ENCODE measurements at regions not wholly inside any gene's neighbourhood (a gene's known extent, or its start where the extent isn't known, plus 50 kb on each side); places are given as distances from the start of the nearest gene placed in this dataset.

- peaks cover 7% of the 10 kb centered on the region for H3K36me3 Mint-ChIP-seq
- H3K27ac Mint-ChIP-seq = no peak overlapping the region
- intact Hi-C loops (cut with micrococcal nuclease) = no loop called here
- no peak overlapping the region for H3K4me3 Mint-ChIP-seq
- no peaks in the 10 kb centered on the region for H3K27me3 Mint-ChIP-seq
- peaks cover 8% of the 10 kb centered on the region for H3K9me3 Mint-ChIP-seq
- no peak for DNase-seq
- ChIA-PET CTCF (no interaction called here), POLR2A (no interaction called here)
- H3K4me1 Mint-ChIP-seq (ENCODE audit: low read depth) = peaks cover 8% of the 10 kb centered on the region
Measured at GRCh38 chr13:22144806-22145205, 473.9 kb downstream of the FGF9 start.

- Mint-ChIP-seq H3K27me3 (no peaks in the 10 kb centered on the region), H3K36me3 (peaks cover 7% of the 10 kb centered on the region), H3K4me3 (no peak overlapping the region), H3K27ac (no peak overlapping the region), H3K4me1 (ENCODE audit: low read depth) (peaks cover 3% of the 10 kb centered on the region), H3K9me3 (peaks cover 8% of the 10 kb centered on the region)
- DNase-seq = no peak
- CTCF ChIA-PET = interaction anchor here (0.6 kb wide), 1 partner anchor 221 kb away, joined by 3 read pairs; no protein-coding TSS in a partner anchor
- intact Hi-C loops (cut with micrococcal nuclease) = no loop called here
- POLR2A ChIA-PET = no interaction called here
Measured at GRCh38 chr13:22148187-22148586, 477.3 kb downstream of the FGF9 start.

GRCh38 chr13:22152751-22153150, 481.9 kb downstream of the FGF9 start:
- Mint-ChIP-seq H3K36me3 (peaks cover 5% of the 10 kb centered on the region), H3K4me1 (ENCODE audit: low read depth) (no peaks in the 10 kb centered on the region), H3K27ac (no peak overlapping the region), H3K9me3 (peaks cover 2% of the 10 kb centered on the region), H3K4me3 (no peak overlapping the region), H3K27me3 (no peaks in the 10 kb centered on the region)
- ChIA-PET CTCF (no interaction called here), POLR2A (no interaction called here)
- intact Hi-C loops (cut with micrococcal nuclease) = no loop called here
- no peak for DNase-seq

- no peaks in the 10 kb centered on the region for H3K4me1 Mint-ChIP-seq (ENCODE audit: low read depth)
- no peaks in the 10 kb centered on the region for H3K9me3 Mint-ChIP-seq
- H3K27ac Mint-ChIP-seq = no peak overlapping the region
- DNase-seq = no peak
- H3K36me3 Mint-ChIP-seq = peaks cover 2% of the 10 kb centered on the region
- CTCF ChIA-PET = no interaction called here
- H3K4me3 Mint-ChIP-seq = no peak overlapping the region
- intact Hi-C loops (cut with micrococcal nuclease) = no loop called here
- no peaks in the 10 kb centered on the region for H3K27me3 Mint-ChIP-seq
- POLR2A ChIA-PET = no interaction called here
Measured at GRCh38 chr13:22154041-22154440, 483.2 kb downstream of the FGF9 start.

GRCh38 chr13:22161871-22162270, 491.0 kb downstream of the FGF9 start:
- Mint-ChIP-seq H3K4me3 (peak overlapping the region; percentile 34), H3K36me3 (no peaks in the 10 kb centered on the region), H3K27me3 (no peaks in the 10 kb centered on the region), H3K4me1 (ENCODE audit: low read depth) (peaks cover 39% of the 10 kb centered on the region), H3K9me3 (no peaks in the 10 kb centered on the region), H3K27ac (no peak overlapping the region)
- POLR2A ChIA-PET = no interaction called here
- CTCF ChIA-PET = no interaction called here
- intact Hi-C loops (cut with micrococcal nuclease) = loop anchor here (1.0 to 5.0 kb wide), 5 partner anchors 36 to 490 kb away; partner anchors contain the start of gene FGF9
- DNase-seq = no peak

- ChIA-PET CTCF (no interaction called here), POLR2A (no interaction called here)
- Mint-ChIP-seq H3K27ac (no peak overlapping the region), H3K27me3 (no peaks in the 10 kb centered on the region), H3K36me3 (no peaks in the 10 kb centered on the region), H3K4me3 (peak overlapping the region; percentile 39), H3K4me1 (ENCODE audit: low read depth) (peaks cover 39% of the 10 kb centered on the region), H3K9me3 (no peaks in the 10 kb centered on the region)
- intact Hi-C loops (cut with micrococcal nuclease) = loop anchor here (1.0 to 5.0 kb wide), 5 partner anchors 37 to 491 kb away; partner anchors contain the start of gene FGF9
- DNase-seq = no peak
Measured at GRCh38 chr13:22162889-22163288, 492.0 kb downstream of the FGF9 start.

GRCh38 chr13:22168437-22169190, 497.7 kb downstream of the FGF9 start:
- H3K4me1 Mint-ChIP-seq (ENCODE audit: low read depth) = peaks cover 14% of the 10 kb centered on the region
- no peak for DNase-seq
- POLR2A ChIA-PET = no interaction called here
- intact Hi-C loops (cut with micrococcal nuclease) = no loop called here
- CTCF ChIA-PET = interaction anchor here (1.3 kb wide), 1 partner anchor 107 kb away, joined by 3 read pairs; no protein-coding TSS in a partner anchor
- no peak overlapping the region for H3K4me3 Mint-ChIP-seq
- H3K9me3 Mint-ChIP-seq = no peaks in the 10 kb centered on the region
- no peak overlapping the region for H3K27ac Mint-ChIP-seq
- H3K27me3 Mint-ChIP-seq = no peaks in the 10 kb centered on the region
- H3K36me3 Mint-ChIP-seq = no peaks in the 10 kb centered on the region

GRCh38 chr13:22169473-22169872, 498.6 kb downstream of the FGF9 start:
- no peak for DNase-seq
- H3K9me3 Mint-ChIP-seq = no peaks in the 10 kb centered on the region
- peaks cover 5% of the 10 kb centered on the region for H3K4me1 Mint-ChIP-seq (ENCODE audit: low read depth)
- H3K4me3 Mint-ChIP-seq = no peak overlapping the region
- CTCF ChIA-PET = interaction anchor here (1.3 kb wide), 1 partner anchor 108 kb away, joined by 3 read pairs; no protein-coding TSS in a partner anchor
- no peaks in the 10 kb centered on the region for H3K27me3 Mint-ChIP-seq
- no peak overlapping the region for H3K27ac Mint-ChIP-seq
- intact Hi-C loops (cut with micrococcal nuclease) = no loop called here
- POLR2A ChIA-PET = no interaction called here
- no peaks in the 10 kb centered on the region for H3K36me3 Mint-ChIP-seq

GRCh38 chr13:22173610-22174009, 502.7 kb downstream of the FGF9 start:
- peaks cover 1% of the 10 kb centered on the region for H3K36me3 Mint-ChIP-seq
- intact Hi-C loops (cut with micrococcal nuclease) = no loop called here
- no peak overlapping the region for H3K27ac Mint-ChIP-seq
- H3K4me1 Mint-ChIP-seq (ENCODE audit: low read depth) = no peaks in the 10 kb centered on the region
- CTCF ChIA-PET = no interaction called here
- no peaks in the 10 kb centered on the region for H3K27me3 Mint-ChIP-seq
- POLR2A ChIA-PET = no interaction called here
- H3K9me3 Mint-ChIP-seq = peaks cover 1% of the 10 kb centered on the region
- no peak overlapping the region for H3K4me3 Mint-ChIP-seq
- no peak for DNase-seq

- Mint-ChIP-seq H3K27me3 (no peaks in the 10 kb centered on the region), H3K36me3 (peaks cover 2% of the 10 kb centered on the region), H3K9me3 (peaks cover 8% of the 10 kb centered on the region), H3K4me3 (no peak overlapping the region), H3K27ac (no peak overlapping the region), H3K4me1 (ENCODE audit: low read depth) (no peaks in the 10 kb centered on the region)
- intact Hi-C loops (cut with micrococcal nuclease) = no loop called here
- ChIA-PET CTCF (no interaction called here), POLR2A (no interaction called here)
- DNase-seq = no peak
Measured at GRCh38 chr13:22175241-22175640, 504.4 kb downstream of the FGF9 start.

- H3K4me1 Mint-ChIP-seq (ENCODE audit: low read depth) = no peaks in the 10 kb centered on the region
- no peaks in the 10 kb centered on the region for H3K27me3 Mint-ChIP-seq
- CTCF ChIA-PET = no interaction called here
- intact Hi-C loops (cut with micrococcal nuclease) = no loop called here
- POLR2A ChIA-PET = no interaction called here
- no peak overlapping the region for H3K4me3 Mint-ChIP-seq
- peaks cover 2% of the 10 kb centered on the region for H3K36me3 Mint-ChIP-seq
- DNase-seq = no peak
- H3K27ac Mint-ChIP-seq = no peak overlapping the region
- peaks cover 8% of the 10 kb centered on the region for H3K9me3 Mint-ChIP-seq
Measured at GRCh38 chr13:22175815-22176214, 504.9 kb downstream of the FGF9 start.

GRCh38 chr13:22176968-22177520, 506.2 kb downstream of the FGF9 start:
- intact Hi-C loops (cut with micrococcal nuclease) = no loop called here
- no peaks in the 10 kb centered on the region for H3K4me1 Mint-ChIP-seq (ENCODE audit: low read depth)
- ChIA-PET POLR2A (no interaction called here), CTCF (no interaction called here)
- H3K27ac Mint-ChIP-seq = no peak overlapping the region
- H3K9me3 Mint-ChIP-seq = peaks cover 8% of the 10 kb centered on the region
- no peak overlapping the region for H3K4me3 Mint-ChIP-seq
- H3K27me3 Mint-ChIP-seq = no peaks in the 10 kb centered on the region
- peaks cover 2% of the 10 kb centered on the region for H3K36me3 Mint-ChIP-seq
- no peak for DNase-seq

- no peaks in the 10 kb centered on the region for H3K4me1 Mint-ChIP-seq (ENCODE audit: low read depth)
- POLR2A ChIA-PET = interaction anchor here (0.6 kb wide), 1 partner anchor 92 kb away, joined by 5 read pairs; no protein-coding TSS in a partner anchor
- H3K27me3 Mint-ChIP-seq = no peaks in the 10 kb centered on the region
- peaks cover 8% of the 10 kb centered on the region for H3K9me3 Mint-ChIP-seq
- DNase-seq = no peak
- H3K27ac Mint-ChIP-seq = no peak overlapping the region
- CTCF ChIA-PET = interaction anchor here (0.6 kb wide), 1 partner anchor 9 kb away, joined by 4 read pairs; no protein-coding TSS in a partner anchor
- peaks cover 2% of the 10 kb centered on the region for H3K36me3 Mint-ChIP-seq
- no peak overlapping the region for H3K4me3 Mint-ChIP-seq
- intact Hi-C loops (cut with micrococcal nuclease) = no loop called here
Measured at GRCh38 chr13:22178878-22179277, 508.0 kb downstream of the FGF9 start.

All from activated CD4-positive, alpha-beta memory T cell treated with anti-CD3 and anti-CD28 coated beads for 36 hours (primary cell).